22Rv1 (cell line): ENCODE measurements at regions not wholly inside any gene's neighbourhood (a gene's known extent, or its start where the extent isn't known, plus 50 kb on each side); places are given as distances from the start of the nearest gene placed in this dataset.

Experiments used
- ZFX ChIP-seq: fragments of 450-650 bp; IDR thresholded peaks from 2 replicates; pipeline ENCODE4 v1.6.1; 2017; ENCODE audit warnings: antibody characterized with exemption, borderline replicate concordance
- TF ChIP-seq, protein P1 (sequence below): fragments of 450-650 bp; IDR thresholded peaks from 2 replicates; pipeline ENCODE4 v1.5.1; 2017; ENCODE audit warnings: mild to moderate bottlenecking

DNA sequence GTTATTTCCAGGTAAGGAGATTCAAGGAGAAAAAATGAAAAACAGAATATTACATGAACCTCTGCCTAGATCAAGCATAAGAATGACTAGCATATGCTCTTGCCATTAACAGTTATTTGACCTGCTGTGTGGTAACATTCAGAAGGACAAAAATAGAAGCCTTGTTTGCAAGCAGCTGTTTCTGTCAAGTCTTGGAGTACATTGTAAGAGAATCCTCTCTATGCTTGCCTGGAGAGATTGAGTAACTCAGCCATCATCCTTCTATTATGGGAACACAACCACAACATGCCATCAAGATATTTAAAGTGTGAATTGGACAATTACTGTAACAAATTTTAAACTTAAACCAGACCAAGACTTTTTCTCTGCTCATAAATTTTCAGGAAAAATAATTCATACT lies 1054.4 kb downstream of the NLGN4Y start:
- TF ChIP-seq, protein P1, sequence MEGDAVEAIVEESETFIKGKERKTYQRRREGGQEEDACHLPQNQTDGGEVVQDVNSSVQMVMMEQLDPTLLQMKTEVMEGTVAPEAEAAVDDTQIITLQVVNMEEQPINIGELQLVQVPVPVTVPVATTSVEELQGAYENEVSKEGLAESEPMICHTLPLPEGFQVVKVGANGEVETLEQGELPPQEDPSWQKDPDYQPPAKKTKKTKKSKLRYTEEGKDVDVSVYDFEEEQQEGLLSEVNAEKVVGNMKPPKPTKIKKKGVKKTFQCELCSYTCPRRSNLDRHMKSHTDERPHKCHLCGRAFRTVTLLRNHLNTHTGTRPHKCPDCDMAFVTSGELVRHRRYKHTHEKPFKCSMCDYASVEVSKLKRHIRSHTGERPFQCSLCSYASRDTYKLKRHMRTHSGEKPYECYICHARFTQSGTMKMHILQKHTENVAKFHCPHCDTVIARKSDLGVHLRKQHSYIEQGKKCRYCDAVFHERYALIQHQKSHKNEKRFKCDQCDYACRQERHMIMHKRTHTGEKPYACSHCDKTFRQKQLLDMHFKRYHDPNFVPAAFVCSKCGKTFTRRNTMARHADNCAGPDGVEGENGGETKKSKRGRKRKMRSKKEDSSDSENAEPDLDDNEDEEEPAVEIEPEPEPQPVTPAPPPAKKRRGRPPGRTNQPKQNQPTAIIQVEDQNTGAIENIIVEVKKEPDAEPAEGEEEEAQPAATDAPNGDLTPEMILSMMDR: no peak
- no peak for TF ChIP-seq ZFX
